ENCODE measurements at regions not wholly inside any gene's neighbourhood (a gene's known extent, or its start where the extent isn't known, plus 50 kb on each side); places are given as distances from the start of the nearest gene placed in this dataset.

DNA sequence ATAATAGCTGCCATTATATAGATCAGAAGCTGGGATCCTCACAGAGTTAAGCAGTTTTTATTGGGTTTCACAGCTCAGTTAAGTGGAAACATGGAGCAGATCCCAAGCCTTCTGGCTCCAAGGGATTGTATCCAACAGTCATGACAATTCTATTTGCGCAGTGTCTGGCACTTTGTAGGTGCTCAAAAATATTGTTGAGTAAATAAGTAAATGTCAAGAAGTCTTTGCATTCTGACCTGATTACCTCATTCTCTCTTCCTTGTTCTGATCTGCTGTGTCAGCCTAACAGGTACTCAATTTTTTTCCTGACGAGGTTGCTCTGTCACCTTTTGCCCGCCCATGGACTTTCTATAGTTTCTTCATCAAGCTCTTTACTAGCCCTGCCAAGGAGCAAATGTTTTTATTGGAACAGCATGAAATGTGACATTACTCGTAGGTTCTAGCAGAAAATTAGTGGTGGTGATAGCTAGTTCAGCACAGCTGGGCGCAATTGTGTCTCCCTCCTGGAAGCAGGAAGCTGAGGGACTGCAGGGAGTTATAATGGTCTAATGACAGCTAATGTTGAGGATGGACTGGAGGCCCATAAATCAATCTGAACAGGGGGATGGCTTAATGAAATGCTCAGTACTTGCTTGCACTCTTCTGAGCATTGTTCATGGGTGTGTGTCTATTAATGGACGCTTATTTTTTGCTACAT lies 680.2 kb downstream of the CCSER2 start:
- CTCF ChIA-PET, result no interaction called here
- dilution Hi-C loops (cut with HindIII; ENCODE audit: low sequenced_read_pairs, unreplicated experiment), result no loop called here
- intact Hi-C loops (cut with micrococcal nuclease), result no loop called here

More for the DNA sequence above, 680.2 kb downstream of the CCSER2 start:
- no peak overlapping the region for H3K18ac ChIP-seq (ENCODE audit: low read depth, low read length)
- TF ChIP-seq SMC3 (IDR thresholded peaks at IDR 0.05; ENCODE audit: low read depth, low read length) (no peak), CEBPB (IDR thresholded peaks at IDR 0.05; ENCODE audit: low read depth, low read length) (no peak), POLR2A (IDR thresholded peaks at IDR 0.05; ENCODE audit: low read depth, low read length) (no peak), BHLHE40 (IDR thresholded peaks at IDR 0.05; ENCODE audit: low read depth, low read length) (no peak), RCOR1 (IDR thresholded peaks at IDR 0.05; ENCODE audit: insufficient replicate concordance, low read length) (no peak), MXI1 (IDR thresholded peaks at IDR 0.05; ENCODE audit: borderline replicate concordance, low read depth, low read length) (no peak), MAFK (IDR thresholded peaks at IDR 0.05; ENCODE audit: low read depth, low read length) (no peak), NFE2L2 (IDR thresholded peaks at IDR 0.05; ENCODE audit: low read depth, low read length) (no peak), MAZ (IDR thresholded peaks at IDR 0.05; ENCODE audit: borderline replicate concordance, low read depth, low read length) (no peak), RFX5 (IDR thresholded peaks at IDR 0.05; ENCODE audit: low read depth, low read length) (no peak), RAD21 (IDR thresholded peaks at IDR 0.05; ENCODE audit: low read length) (no peak), USF2 (IDR thresholded peaks at IDR 0.05; ENCODE audit: low read depth, low read length) (no peak), CHD1 (IDR thresholded peaks at IDR 0.05; ENCODE audit: low read depth, low read length) (no peak), FOS (IDR thresholded peaks at IDR 0.05; ENCODE audit: low read depth, low read length) (no peak)
- TF ChIP-seq, protein P1, sequence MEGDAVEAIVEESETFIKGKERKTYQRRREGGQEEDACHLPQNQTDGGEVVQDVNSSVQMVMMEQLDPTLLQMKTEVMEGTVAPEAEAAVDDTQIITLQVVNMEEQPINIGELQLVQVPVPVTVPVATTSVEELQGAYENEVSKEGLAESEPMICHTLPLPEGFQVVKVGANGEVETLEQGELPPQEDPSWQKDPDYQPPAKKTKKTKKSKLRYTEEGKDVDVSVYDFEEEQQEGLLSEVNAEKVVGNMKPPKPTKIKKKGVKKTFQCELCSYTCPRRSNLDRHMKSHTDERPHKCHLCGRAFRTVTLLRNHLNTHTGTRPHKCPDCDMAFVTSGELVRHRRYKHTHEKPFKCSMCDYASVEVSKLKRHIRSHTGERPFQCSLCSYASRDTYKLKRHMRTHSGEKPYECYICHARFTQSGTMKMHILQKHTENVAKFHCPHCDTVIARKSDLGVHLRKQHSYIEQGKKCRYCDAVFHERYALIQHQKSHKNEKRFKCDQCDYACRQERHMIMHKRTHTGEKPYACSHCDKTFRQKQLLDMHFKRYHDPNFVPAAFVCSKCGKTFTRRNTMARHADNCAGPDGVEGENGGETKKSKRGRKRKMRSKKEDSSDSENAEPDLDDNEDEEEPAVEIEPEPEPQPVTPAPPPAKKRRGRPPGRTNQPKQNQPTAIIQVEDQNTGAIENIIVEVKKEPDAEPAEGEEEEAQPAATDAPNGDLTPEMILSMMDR (conservative IDR thresholded peaks at IDR 0.05; ENCODE audit: low read depth, low read length), result no peak
- TF ChIP-seq, protein P2, sequence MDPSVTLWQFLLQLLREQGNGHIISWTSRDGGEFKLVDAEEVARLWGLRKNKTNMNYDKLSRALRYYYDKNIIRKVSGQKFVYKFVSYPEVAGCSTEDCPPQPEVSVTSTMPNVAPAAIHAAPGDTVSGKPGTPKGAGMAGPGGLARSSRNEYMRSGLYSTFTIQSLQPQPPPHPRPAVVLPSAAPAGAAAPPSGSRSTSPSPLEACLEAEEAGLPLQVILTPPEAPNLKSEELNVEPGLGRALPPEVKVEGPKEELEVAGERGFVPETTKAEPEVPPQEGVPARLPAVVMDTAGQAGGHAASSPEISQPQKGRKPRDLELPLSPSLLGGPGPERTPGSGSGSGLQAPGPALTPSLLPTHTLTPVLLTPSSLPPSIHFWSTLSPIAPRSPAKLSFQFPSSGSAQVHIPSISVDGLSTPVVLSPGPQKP (IDR thresholded peaks at IDR 0.05; ENCODE audit: borderline replicate concordance, low read depth, low read length), result no peak
- H4K5ac ChIP-seq (ENCODE audit: low read depth, low read length), result no peak overlapping the region
- no peak overlapping the region for H4K8ac ChIP-seq (ENCODE audit: low read depth in 2 of 2, low read length in 2 of 2)
- H3K36me3 ChIP-seq (ENCODE audit: control insufficient read depth, insufficient read depth, low read length), result no peaks in the 10 kb centered on the region
- POLR2A ChIA-PET (ENCODE audit: unreplicated experiment), result no interaction called here
- no peak overlapping the region for H2BK15ac ChIP-seq (ENCODE audit: low read depth, low read length)
- H3K9me1 ChIP-seq (ENCODE audit: insufficient read depth, low read length), result no peaks in the 10 kb centered on the region
- no peaks in the 10 kb centered on the region for H4K20me1 ChIP-seq (ENCODE audit: insufficient read depth, low read length)
- H3K14ac ChIP-seq (replicated peaks; ENCODE audit: low read depth, low read length), result no peak overlapping the region
- H2BK20ac ChIP-seq (ENCODE audit: low read depth, low read length), result no peak overlapping the region
- H3K27me3 ChIP-seq (ENCODE audit: control insufficient read depth, insufficient read depth, low read length), result no peaks in the 10 kb centered on the region
- H3K79me1 ChIP-seq (ENCODE audit: low read depth in 1 of 2, low read length in 2 of 2), result no peaks in the 10 kb centered on the region
- BruUV-seq (replicated peaks), result no TSS peak
- in situ Hi-C loops (cut with MboI; ENCODE audit: low sequenced_read_pairs), result no loop called here
- H3K23ac ChIP-seq (ENCODE audit: low read depth, low read length), result no peak overlapping the region
- no peak overlapping the region for H2AK5ac ChIP-seq (ENCODE audit: low read depth, low read length)
- no peak overlapping the region for H2BK5ac ChIP-seq (ENCODE audit: low read depth, low read length, poor library complexity, severe bottlenecking)
- H2BK120ac ChIP-seq (ENCODE audit: low read depth, low read length), result no peak overlapping the region
- ATAC-seq (ENCODE audit: low read depth), result no peak
- no peak overlapping the region for H4K91ac ChIP-seq (ENCODE audit: insufficient read depth, low read depth, low read length)
- no peak for DNase-seq
- H3K9ac ChIP-seq (ENCODE audit: low read depth, low read length), result no peak overlapping the region
- no peaks in the 10 kb centered on the region; the same call in 1 of the 2 replicates for H3K9me3 ChIP-seq (ENCODE audit: control insufficient read depth, insufficient read depth, low read length)
- H2AFZ ChIP-seq (replicated peaks; ENCODE audit: low read length, poor library complexity), result no peak overlapping the region
- H3K56ac ChIP-seq (ENCODE audit: extremely low read depth, insufficient read depth, low read length), result no peak overlapping the region
- H2AK9ac ChIP-seq (replicated peaks; ENCODE audit: low read depth, low read length, poor library complexity), result no peak overlapping the region
- H3K4me2 ChIP-seq (ENCODE audit: low read depth, low read length), result no peak overlapping the region
- no peak overlapping the region for H3K4me3 ChIP-seq (ENCODE audit: insufficient read depth, low read depth, low read length)
- 26% methylated on average over 2 of the region's 6 CpGs; no CpG with 5 or more reads in 1 of the 2 experiments for WGBS, 2 experiments (ENCODE audit: extremely low coverage in 2 of 2, insufficient read length in 1 of 2)
- no peak overlapping the region for H3K27ac ChIP-seq (ENCODE audit: insufficient read depth, low read length)
- no peak overlapping the region for H3K4ac ChIP-seq (ENCODE audit: low read depth, low read length)
- no peaks in the 10 kb centered on the region for H3K4me1 ChIP-seq (ENCODE audit: control insufficient read depth, insufficient read depth, low read length)
